ENCODE measurements at regions not wholly inside any gene's neighbourhood (a gene's known extent, or its start where the extent isn't known, plus 50 kb on each side); places are given as distances from the start of the nearest gene placed in this dataset.

DNA sequence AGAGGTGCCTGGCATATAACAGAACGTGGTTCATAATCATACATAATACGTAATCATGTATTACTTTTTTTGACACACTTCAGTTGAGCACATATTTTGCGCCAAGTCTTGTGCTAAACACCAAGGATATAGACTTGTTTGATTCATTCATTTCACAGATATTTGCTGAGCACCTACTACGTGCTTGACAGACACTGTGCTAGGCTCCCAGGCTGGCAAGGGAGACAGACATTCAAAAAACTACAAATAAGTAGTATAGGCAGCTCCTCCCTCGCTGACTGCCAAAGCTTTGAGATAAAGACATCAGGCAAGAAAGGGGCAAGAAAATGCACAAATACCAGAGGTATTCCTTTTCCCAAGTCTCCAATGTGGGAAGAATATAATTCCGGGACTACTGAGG lies 122.5 kb upstream of the CPEB4 start:
- TF ChIP-seq POLR2AphosphoS5 (IDR thresholded peaks at IDR 0.05; ENCODE audit: borderline replicate concordance, low read depth, low read length) (no peak), EZH2 (IDR thresholded peaks at IDR 0.05) (no peak)

Measured in SK-N-MC (cell line).